ENCODE measurements at regions not wholly inside any gene's neighbourhood (a gene's known extent, or its start where the extent isn't known, plus 50 kb on each side); places are given as distances from the start of the nearest gene placed in this dataset.

DNA sequence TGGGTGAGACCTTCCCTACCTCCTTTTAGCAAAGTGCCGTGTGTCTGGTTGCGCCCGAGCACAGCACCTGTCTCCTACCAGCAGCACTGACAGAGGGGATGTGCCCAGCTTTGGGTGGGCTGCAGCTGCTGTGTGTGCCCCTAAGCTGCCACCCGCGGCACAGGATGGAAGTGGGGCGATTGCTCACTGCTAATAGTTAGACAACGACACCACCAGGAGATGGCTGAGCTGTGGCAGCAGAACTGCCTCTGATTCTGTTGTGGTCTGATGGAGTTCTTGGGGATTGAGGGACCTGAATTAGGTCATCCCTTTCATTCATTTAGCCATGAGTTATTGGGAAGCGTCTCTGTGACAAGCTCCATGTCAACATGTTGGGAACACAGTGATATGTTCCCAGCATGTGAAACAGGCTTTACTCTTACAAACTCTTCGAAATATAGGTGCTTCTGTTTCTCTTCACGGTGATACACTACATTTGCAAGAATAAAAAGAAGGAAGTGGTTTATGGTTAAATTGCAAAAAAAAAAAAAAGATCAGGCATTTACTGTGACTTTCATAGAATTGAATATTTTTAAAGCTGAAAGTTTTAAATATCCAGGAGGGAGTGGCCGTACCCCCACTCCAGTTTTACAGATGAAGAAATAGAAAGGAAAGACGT lies 184.4 kb downstream of the MAF start:
- DNase-seq (ENCODE audit: extremely low read depth, insufficient read length) = no peak
- H3K4me3 ChIP-seq (replicated peaks; ENCODE audit: low read depth, low read length) = no peak overlapping the region
- H3K27me3 ChIP-seq (replicated peaks; ENCODE audit: control insufficient read depth, insufficient read depth, low read length) = no peaks in the 10 kb centered on the region; the same call in none of the 2 replicates
- TF ChIP-seq, protein P1, sequence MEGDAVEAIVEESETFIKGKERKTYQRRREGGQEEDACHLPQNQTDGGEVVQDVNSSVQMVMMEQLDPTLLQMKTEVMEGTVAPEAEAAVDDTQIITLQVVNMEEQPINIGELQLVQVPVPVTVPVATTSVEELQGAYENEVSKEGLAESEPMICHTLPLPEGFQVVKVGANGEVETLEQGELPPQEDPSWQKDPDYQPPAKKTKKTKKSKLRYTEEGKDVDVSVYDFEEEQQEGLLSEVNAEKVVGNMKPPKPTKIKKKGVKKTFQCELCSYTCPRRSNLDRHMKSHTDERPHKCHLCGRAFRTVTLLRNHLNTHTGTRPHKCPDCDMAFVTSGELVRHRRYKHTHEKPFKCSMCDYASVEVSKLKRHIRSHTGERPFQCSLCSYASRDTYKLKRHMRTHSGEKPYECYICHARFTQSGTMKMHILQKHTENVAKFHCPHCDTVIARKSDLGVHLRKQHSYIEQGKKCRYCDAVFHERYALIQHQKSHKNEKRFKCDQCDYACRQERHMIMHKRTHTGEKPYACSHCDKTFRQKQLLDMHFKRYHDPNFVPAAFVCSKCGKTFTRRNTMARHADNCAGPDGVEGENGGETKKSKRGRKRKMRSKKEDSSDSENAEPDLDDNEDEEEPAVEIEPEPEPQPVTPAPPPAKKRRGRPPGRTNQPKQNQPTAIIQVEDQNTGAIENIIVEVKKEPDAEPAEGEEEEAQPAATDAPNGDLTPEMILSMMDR (IDR thresholded peaks at IDR 0.05; ENCODE audit: insufficient read depth, low read length, poor library complexity, severe bottlenecking) = no peak
- H3K36me3 ChIP-seq (ENCODE audit: control insufficient read depth, insufficient read depth, low read length) = no peaks in the 10 kb centered on the region

DNA sequence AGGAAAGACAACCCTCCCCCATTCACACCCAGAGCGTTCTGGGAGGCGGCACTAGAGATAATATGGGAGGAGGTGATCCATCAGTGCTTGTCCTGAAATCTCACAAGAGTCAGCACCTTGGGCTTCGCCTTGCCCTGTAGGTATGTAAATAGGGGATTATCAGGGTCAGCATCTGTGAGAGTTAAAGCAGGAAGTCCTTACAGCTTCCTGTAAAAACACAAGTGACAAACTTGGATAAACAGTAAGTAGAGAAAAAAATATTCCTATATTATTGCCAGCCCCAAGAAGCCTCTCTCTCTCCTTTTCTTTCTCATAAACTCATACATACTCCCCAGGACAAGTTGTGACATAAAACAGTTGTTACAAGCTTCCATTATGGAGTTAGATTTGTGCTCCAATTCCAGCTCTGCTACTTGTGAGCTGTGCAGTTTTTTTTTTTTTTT lies 187.7 kb downstream of the MAF start:
- H3K27me3 ChIP-seq (replicated peaks; ENCODE audit: control insufficient read depth, insufficient read depth, low read length) = no peaks in the 10 kb centered on the region; the same call in none of the 2 replicates
- TF ChIP-seq, protein P1 (IDR thresholded peaks at IDR 0.05; ENCODE audit: insufficient read depth, low read length, poor library complexity, severe bottlenecking) = no peak
- DNase-seq (ENCODE audit: extremely low read depth, insufficient read length) = no peak
- H3K36me3 ChIP-seq (ENCODE audit: control insufficient read depth, insufficient read depth, low read length) = no peaks in the 10 kb centered on the region
- H3K4me3 ChIP-seq (replicated peaks; ENCODE audit: low read depth, low read length) = no peak overlapping the region

DNA sequence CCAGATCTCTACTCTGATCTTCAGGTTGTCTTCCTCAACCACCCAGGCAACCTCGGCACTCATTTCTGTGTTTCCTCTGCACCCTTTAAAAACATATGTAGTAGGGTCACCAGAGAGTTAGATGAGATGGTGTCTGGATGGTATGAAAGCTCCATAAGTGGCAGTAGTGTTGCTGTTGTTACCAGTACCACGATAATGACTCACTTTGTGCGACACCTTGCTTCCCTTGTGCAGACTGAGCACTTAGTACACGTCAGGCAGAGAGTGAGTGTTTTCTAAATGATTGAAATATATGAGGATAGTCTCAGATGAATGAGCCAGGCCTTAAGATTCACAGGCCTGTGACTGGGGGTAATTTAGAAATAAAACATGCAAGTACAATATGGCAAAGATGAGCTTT lies 188.7 kb downstream of the MAF start:
- H3K36me3 ChIP-seq (ENCODE audit: control insufficient read depth, insufficient read depth, low read length) = no peaks in the 10 kb centered on the region
- no peak for DNase-seq (ENCODE audit: extremely low read depth, insufficient read length)
- TF ChIP-seq, protein P1 (IDR thresholded peaks at IDR 0.05; ENCODE audit: insufficient read depth, low read length, poor library complexity, severe bottlenecking) = no peak
- H3K4me3 ChIP-seq (replicated peaks; ENCODE audit: low read depth, low read length) = no peak overlapping the region
- H3K27me3 ChIP-seq (replicated peaks; ENCODE audit: control insufficient read depth, insufficient read depth, low read length) = no peaks in the 10 kb centered on the region; the same call in none of the 2 replicates

DNA sequence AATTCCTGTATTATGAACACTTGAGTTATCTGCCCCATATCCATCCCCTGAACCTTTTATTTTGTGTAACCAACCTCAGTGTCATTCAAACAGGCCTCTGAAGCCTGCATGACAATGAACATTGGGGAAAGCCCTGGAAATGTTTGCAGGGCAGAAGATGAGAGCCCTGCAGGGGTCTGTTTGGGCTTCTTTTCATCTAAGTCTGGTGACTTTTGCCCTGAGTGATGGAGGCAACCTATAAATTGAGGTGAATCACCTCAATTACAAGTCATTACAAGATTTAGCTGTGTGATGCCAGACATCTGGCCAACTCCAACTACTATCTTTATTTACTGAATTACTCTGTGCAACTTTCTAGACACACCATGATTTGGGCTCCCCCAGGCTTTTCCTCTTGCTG lies 189.2 kb downstream of the MAF start:
- Histone ChIP-seq H3K36me3 (ENCODE audit: control insufficient read depth, insufficient read depth, low read length) (no peaks in the 10 kb centered on the region), H3K4me3 (replicated peaks; ENCODE audit: low read depth, low read length) (no peak overlapping the region), H3K27me3 (replicated peaks; ENCODE audit: control insufficient read depth, insufficient read depth, low read length) (no peaks in the 10 kb centered on the region; the same call in none of the 2 replicates)
- TF ChIP-seq, protein P1 (IDR thresholded peaks at IDR 0.05; ENCODE audit: insufficient read depth, low read length, poor library complexity, severe bottlenecking) = no peak
- DNase-seq (ENCODE audit: extremely low read depth, insufficient read length) = no peak

DNA sequence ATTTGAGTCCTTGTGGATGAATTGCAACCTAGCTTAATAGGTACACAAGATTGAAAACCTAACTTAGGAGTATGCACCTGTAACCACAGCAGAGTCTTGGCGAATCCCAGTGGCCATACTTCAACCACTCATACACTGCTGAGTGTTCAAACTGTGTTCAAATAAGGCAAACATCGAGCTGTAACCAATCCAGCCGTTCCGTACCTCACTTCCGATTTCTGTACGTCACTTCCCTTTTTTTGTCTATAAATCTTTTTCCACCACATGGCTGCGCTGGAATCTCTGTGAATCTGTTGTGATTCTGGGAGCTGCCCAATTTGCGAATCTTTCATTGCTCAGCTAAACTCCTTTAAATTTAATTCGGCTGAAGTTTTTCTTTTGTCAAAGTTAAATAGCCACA lies 190.6 kb downstream of the MAF start:
- no peaks in the 10 kb centered on the region for H3K36me3 ChIP-seq (ENCODE audit: control insufficient read depth, insufficient read depth, low read length)
- H3K27me3 ChIP-seq (replicated peaks; ENCODE audit: control insufficient read depth, insufficient read depth, low read length) = no peaks in the 10 kb centered on the region; the same call in 1 of the 2 replicates
- TF ChIP-seq, protein P1 (IDR thresholded peaks at IDR 0.05; ENCODE audit: insufficient read depth, low read length, poor library complexity, severe bottlenecking) = no peak
- DNase-seq (ENCODE audit: extremely low read depth, insufficient read length) = no peak
- H3K4me3 ChIP-seq (replicated peaks; ENCODE audit: low read depth, low read length) = no peak overlapping the region
